ENCODE measurements at regions not wholly inside any gene's neighbourhood (a gene's known extent, or its start where the extent isn't known, plus 50 kb on each side); places are given as distances from the start of the nearest gene placed in this dataset.

DNA sequence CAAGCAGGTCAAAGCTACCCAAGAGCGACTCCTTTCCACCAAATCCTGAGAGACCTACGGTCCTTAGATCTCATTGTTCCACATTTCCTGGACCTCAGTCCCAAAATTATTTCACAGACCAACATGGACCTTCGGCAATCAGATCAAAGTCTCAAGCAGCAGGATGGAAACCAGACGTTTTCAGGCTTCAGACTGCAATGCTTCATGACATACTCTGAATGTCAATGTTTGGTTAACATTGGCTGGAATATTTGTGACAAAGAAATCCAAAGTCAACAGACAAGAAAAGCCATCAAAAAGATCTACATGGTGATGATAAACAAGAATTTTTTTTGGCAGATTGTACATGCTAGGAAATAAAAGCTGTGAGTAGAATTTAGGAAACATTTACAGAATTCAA is 1057.3 kb downstream of the ADGRL2 start:
- no peak for DNase-seq

DNA sequence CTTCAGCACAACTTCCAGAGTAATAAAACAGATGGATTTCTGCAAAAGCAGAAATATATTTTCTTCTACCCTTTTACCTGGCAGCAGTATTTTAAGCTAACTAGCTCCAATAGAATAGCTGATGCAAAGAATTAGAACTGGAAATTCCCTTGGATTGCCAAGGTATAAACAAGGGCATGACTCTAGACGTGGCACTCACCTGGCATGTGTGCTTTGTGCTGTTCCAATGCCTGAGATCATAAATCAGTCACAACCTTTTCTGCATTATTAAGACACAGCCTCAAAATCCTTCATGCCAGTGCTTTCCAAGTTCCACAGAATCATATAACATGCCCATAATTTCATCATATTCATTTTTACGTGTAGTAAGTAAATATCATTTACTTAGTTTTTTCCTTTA is 1048.7 kb downstream of the ADGRL2 start:
- no peak for DNase-seq

DNA sequence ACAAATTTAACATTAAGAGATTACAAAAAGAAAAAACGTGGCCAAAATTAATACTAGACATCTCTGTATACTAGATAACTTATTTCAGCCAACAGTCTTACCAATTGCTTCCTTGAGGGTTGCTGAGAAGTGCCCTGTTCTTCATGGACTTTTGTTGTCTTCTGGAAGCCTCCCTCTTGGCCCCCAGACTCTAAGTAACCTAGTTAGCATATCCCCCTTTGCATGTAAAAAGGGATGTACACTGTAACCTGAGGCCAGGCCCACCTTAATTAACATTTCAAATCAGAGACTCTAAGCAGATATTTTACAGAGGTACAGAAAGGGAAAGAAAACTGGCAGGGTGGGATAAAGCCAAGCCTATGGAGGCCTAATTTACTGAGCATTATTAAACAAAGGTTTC is 1047.3 kb downstream of the ADGRL2 start:
- no peak for DNase-seq

DNA sequence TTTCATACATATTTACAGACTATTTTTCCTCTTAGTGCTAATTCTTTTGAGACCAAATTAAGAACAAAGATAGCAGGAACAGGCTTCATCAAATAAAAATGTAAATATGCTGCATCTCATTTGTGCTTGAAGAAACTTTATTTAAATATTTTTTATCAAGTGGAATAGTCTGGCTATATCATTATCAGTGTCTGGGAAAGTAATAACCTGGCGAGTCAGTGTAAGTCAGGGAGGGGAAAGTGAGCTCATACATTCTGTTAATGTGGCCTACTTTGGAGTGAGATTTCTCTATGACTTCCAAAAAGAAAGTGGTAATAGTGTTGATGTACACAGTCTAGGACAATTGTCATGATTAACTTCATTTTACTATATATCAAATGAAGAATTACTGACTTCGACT is 1045.1 kb downstream of the ADGRL2 start:
- no peak for DNase-seq

DNA sequence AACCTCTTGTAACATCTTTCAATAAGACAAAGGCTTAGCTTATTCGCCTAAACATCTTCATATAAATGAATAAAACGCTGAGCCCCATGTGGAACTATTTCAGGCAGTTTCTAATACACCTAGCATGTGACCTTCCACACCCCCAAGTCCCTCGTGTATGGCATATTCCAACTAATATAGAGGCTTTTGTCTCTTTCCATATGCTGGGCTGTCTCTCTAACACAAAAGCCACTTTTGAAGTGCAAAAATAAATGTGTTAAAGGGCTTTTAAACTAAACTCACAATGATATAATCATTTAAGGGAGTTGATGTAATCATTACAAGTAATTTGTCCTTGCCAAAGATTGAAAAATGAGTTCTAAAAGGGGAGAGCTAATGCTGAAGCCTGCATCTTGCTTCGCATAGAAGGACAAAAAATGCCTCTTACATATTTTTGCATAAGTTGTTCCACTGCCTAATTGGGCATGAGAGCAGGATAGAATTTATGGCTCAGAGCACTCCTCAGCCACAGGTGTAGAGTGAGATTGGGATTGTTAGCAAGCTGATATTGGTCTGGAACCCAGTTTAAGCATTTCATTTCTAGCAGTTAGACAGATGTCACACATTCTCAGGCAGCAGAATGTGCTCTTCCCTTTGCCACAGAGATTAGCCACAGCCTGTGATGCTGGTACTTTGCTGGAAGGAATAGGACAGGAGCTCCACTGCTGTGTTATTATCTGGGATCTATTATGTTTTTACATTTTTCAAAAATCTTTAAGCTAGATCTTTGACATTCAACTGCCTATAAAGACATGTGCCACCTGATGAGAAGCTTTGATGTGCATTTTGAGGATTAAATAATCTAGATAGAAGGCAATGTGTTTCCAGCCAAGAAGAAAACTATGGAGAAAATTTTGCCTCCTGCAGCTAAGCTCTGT is 1044.4 kb downstream of the ADGRL2 start:
- no peak for DNase-seq

DNA sequence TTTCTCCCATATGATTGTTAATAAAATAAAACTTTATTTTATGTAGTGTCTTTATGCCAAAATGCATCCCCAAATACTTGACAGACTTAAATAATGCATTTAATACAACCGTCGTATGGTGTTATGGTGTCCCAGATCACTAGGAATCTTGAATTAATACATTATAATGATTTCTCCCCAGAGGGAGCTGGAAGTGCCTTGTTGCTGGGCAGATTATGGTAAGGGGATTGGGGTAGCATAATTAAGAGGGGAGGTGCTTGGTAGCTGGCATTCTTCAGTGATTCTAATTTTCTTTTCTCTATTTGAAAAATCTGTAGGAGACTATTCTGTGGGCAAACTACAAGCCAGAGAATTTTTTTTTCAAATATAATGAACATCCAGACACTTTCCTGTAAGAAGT is 1043.7 kb downstream of the ADGRL2 start:
- no peak for DNase-seq

DNA sequence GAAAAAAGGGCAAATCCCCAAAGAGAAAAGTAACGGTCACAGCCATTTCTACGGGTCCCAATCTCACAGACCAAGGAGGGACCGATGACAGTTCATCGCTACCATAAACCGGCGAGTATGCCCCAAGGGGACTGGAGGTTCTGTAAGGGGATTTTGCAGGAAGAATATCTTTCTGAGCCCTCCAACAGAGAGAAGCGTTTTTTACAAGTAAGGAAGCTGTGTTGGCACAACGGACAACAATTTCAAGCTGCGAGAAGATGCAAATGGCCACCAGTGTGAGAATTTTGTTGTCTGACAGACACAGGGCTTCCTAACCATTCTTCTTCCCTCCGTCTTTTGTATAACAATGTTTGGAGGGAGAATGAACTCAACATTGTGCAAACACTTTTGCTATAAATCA is 1043.1 kb downstream of the ADGRL2 start:
- no peak for DNase-seq

DNA sequence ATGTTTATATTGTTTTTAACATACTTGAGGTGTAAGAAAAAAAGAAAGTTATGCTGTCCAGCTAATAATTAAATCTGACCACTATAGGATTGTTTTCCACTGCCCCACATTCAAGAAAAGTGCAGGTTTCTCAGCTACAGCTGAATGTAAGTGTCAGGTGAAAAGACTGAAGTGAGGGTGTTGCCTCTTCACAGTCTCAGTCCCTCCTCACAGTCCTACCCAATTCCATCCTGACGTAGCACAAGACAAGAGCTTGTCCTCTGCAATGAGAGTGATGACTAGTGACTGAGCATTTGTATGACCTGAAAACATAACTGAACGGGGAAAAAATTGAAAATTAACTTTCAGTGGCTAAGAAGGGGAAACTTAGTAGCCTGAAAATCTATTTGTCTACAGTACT is 1039.5 kb downstream of the ADGRL2 start:
- no peak for DNase-seq

DNA sequence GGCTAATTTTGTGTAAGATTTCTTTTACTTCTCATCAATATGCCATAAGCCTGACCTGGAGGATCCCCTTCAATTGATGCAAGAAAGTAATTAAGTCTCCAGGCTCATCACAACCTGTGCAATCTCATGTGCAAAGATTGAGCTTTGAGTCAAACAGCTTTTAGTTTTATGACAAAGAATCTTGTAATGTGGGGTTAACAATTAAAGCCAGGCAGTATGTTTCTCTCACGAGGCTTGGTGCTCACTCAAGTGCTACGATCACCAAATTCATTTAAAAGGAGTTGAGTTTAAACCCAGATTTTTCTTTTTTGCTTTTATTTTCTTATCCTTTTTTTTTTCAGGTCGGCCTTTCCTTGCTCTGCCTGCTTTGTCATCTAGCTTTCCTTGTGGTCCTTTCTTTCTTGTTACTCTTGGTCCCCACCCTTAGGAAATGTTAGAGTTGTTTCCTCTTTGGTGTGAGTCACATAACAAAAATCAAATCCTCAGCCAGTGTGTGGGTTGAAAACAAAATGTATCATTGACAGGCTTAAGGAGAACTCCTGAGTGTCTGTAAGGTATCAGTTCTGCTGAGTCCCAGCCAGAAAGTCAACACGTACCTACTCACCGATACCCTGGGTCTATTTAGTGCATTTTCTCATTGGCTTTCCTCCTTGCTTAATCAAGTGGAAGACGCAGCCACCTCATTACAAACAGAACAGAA is 1037.2 kb downstream of the ADGRL2 start:
- DNase-seq, result no peak

DNA sequence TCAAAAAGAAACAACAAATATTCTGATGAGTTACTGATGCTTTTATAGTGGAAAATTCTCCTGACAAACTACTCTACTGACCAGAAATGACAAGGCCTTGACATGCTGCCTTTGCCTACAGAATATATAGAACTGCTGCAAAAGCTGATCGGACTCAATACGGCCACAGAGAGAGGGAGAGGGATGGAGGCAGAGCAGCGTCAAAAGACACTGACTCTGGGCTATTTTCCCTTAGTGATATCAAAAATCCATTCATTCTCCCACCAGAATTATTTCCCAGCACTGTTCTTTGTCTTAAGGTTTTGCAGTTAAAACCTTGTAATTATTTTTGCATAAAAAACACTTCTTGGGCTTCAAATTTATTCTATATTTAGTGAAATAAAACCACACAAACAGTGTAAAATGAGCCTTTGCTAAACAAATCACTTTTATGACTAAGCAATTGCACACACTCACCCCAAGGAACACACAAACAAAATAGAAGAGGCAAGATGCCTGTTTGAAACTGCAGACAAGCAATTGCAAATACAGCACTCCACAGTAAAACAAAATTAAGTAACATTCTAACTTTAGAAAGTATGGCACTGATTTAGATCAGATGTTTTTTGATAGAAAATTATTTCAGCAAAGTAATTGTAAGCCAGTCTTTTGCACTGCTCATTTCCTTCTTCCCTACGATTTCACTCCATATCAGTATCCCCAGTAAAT is 1036.4 kb downstream of the ADGRL2 start:
- no peak for DNase-seq

DNA sequence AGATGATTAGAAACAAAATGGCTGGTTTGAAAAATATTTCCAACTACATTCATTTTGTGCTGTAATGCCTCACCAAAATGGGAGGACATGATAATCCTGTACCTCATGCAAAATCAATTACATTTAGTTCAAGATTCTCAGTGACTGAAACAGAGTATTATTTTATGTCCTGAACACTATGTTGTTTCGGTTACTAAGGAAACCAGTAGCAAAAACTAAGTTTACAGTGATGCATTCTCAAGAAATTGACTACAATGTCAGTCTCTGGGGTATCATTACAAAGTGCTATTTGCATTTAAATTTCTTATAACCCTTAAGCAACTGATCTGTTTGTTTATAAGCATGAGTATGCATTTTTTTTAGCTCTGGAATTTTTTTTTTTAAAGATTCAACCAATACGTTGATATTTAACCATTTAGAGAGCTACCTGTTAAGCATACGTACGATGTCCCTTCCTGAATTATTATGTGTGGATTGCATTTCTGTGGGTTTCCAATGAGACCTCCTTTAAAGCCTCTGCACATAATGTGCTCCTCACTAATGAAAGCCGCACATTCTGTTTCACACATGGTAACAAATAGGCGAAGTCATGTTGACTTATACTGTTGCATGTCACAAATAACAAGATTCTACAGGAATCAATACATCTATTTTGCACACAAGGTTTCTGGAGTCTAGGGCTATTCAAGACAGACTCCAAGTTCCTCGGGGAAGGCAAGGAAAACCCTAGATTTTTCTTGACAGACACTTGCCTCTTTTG is 1035.7 kb downstream of the ADGRL2 start:
- DNase-seq, result no peak

DNA sequence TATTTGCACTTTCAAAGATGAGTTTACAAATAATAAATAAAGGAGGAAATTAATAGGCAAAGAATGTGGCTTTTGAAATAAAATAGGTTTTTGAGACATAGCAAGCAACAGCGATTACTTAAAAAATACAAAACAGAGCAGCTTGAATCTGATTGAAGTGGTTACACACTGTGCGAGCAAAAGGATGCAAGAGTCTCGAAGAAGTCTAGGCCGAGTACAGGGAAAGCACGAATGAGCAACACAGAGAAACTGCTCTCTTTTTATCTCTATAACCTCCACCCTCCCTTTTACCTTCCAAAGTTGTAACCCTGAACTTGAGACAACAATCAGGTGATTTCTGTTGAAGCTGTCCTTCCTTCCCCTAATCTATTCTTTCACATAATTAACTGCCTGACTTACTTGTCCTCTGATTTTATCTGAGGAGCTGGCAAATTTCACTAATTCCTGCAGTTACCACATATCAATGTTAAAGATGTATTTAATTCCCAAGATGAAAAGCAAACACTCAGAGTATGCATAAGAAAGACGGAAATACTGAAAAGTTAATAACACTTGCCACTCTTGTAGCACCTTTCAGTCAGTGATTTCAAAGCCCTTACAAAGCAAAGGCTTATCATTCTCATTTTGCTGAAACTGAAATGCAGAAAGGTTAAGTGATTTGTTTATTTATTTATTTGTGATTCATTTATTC is 1030.1 kb downstream of the ADGRL2 start:
- DNase-seq, result no peak

DNA sequence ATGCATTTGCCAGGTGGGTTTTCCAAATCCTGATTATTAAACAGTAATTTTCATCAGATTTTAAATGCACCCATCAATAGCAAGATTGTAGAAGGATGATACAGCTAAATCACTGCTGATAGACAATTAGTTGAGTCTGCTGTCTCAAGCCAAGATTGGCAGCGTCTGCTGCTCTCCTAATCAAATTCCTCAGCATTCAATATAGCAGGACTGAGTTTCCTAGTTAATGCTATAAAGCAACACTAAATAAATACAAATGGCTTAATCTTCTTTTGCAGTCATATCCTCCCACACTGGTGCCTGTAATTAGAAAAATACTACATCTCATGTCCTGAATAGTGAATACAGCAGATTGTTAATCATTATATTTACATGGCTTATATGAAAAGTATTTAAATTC is 1028.8 kb downstream of the ADGRL2 start:
- no peak for DNase-seq

DNA sequence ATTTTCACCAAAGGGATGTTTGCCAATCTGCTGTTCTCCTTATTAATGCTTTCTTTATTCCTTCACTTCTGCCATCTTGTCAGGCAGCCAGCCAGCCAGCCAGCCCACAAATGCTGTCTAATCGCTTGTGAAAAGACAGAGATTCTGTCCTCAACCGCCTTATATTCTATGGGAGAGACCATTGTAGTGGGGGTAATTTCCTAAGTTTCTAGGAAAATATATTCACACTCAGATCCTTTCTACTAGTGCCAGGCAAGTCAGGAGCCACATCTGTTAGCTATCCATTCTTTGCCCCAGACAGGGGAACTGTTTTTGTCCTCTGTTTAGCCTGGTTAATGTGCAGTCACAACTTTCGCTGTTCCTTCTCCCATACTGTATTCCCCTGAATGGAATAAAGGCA is 1023.1 kb downstream of the ADGRL2 start:
- DNase-seq, result no peak

DNA sequence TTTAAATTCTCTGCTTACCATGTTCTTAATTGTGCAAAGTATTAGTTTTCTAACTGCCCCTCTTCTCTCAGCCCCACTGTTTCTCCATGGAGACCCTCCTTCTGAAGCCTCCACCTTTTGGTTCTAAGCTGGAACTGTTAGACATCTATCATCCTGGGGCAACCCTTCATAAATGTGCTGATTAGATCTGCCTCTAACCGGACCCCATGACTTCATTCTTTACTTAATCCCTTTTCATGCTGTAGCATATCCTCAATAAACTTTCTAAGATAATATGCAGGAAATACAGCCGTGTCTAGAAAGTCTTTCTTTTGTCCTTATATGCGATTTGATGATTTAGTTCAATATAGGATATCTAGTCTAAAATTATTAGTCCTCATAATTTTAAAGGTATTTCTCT is 1020.1 kb downstream of the ADGRL2 start:
- DNase-seq, result no peak

DNA sequence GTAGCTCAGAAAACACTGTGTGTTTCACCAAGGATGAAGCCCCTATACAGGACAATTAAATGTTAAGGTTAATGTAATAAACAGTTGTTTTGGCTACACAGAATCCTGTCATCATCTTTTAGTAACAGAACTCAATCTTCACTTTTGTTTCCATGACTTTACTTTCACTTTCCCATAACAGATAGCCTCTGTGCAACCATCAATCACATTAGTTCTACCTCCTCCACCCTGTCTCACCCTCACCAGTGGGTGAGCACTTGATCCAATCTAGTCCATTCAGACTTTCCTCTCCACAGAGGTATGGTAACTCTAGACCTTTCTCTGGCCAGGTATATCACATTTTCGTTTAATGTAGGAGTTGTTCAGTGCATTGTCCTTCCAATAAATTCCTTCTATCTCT is 1018.5 kb downstream of the ADGRL2 start:
- no peak for DNase-seq

DNA sequence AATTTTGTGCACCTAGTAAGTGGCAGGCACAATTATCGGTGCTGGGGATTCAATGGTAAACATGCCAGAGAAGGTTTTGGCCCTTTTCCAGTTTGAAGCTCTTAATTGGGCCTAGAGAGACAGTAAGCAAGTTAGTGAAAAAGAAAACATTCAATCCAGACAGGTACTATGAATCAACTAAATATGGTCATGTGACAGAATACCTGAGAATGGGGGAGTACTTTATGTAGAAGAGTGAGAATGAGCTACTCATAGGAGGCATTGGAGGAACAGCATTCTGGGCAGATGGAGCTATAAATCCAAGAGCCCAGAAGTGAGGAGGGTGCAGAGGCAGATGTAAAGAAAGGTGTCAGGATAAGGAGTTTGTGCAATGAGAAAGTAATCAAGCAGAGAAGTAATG is 1017.9 kb downstream of the ADGRL2 start:
- no peak for DNase-seq

DNA sequence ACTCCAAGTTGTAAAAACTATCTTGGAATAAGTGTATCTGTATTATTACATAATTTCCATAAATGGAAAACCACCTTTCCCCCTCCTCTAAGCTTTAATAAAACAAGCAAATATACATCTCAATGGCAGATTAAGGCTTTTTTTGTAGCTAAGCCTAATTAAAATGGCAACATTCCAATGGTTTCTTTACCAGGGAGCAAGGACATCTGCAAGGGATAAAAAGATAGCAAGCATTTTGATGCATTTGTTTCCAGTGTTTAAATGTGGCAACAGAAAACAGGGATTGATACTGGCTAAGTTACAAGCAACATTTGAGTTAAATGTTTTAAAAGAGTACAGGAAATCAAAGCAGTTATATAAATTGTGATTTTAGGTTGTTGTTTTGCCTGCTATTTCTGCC is 1012.7 kb downstream of the ADGRL2 start:
- no peak for DNase-seq

DNA sequence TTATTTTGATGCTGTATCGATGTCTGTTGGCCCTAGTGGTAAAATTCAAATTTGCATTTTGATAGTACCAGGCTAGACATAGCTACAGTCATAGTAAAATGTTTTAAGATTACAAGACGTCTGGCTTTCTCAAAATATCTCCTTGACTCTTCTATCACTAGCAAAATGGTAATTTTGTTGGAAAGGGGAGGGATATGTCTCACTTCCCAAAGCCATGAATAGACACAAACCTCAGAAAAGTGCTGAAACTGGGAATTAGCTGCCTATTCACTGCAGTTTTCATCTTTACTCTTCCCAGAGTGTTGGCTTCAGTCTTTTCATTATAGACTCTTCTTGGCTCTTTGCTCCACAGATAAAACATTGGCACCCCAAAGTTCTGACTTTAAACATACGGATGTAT is 1009.9 kb downstream of the ADGRL2 start:
- no peak for DNase-seq

DNA sequence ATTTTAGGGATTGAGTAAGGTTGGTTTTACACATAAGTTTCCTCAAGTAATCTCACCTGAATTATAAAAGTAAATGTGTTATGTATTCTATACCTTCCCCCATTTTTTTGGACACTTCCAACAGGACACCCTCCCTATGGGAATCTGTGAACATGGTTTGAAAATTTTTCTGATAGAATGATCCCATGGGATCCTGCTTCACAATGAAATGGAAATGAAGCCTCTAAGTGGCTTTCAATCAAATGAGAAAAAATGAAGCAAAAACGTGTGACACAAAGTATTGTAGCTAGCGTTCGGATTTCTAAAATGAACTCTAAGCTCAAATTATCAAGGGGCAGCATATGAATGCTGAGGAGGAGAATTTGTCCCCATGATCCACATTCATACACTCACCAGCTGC is 1006.8 kb downstream of the ADGRL2 start:
- DNase-seq, result no peak

DNA sequence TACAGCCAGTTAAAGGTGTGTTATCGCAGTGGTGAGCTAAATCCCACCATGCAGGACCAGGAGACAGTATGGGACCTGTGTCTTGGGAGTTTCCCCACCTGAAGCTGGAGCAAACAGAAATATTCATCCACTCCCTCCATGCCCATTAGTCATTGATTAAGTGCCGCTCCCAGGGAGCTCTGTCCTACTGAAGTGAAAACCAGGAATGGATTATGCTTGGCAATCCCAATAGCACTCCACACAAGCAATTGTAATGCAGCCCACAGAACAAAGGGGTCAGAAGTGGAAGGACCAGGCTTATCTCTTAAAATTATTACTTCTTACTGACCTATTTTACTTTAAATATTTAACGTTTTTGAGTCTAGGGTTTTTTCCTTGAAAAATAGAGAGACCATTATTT is 1005.4 kb downstream of the ADGRL2 start:
- DNase-seq, result no peak

DNA sequence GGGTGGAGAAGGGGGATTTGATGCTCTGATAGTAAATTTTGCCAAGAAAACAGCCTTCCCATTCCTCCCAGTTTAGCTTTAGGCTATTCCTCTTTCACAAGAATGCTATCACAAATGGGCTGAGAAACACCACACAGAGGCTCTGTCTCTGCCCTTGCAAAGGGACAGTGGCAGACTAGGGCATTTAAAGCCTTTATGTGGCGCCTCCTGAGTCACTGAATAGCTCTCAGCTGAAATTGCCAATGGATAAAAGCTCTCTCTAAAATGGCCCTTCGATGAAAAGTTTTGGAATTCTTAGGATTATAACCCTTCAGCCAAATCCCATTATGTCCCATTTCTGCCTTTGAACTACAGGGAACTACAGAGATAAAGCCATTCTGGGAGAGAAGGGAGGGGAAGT is 1000.4 kb downstream of the ADGRL2 start:
- no peak for DNase-seq

DNA sequence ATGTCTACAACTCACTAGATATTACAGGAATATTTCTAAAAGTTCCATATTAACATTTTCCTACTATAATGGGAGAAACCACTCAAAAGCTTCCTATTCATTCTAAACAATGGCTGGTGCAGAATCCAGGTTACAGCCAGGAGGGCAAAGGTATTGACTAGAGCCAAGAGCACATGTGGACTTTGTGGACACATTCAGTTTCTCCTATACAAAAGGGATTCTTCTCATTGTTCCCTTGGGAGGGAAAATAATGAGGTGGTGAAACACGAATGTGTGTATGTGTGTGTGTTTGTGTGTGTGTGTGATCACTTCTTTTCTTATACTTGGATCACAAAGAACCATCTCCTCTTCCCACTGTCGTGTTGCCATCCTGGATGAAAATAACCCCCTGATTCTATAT is 1000.0 kb downstream of the ADGRL2 start:
- DNase-seq, result no peak
